NCI-H446 (cell line): ENCODE measurements at regions not wholly inside any gene's neighbourhood (a gene's known extent, or its start where the extent isn't known, plus 50 kb on each side); places are given as distances from the start of the nearest gene placed in this dataset.
"Not testable (repeated sequence)": the region's sequence is repeated elsewhere in the genome, so short reads cannot be mapped to it uniquely, and the experiment has no call there.

ENCODE experiments used
- DNase-seq, 2 experiments: peaks; one replicate each; lab custom pipeline; 2025; lab: John Stamatoyannopoulos, UW

- no peak for DNase-seq
Measured at GRCh38 chr4:138113819-138114400, 128.2 kb downstream of the SLC7A11 start.

GRCh38 chr4:138112890-138113289, 129.3 kb downstream of the SLC7A11 start:
- DNase-seq = not testable (repeated sequence)

GRCh38 chr4:138112389-138112788, 129.8 kb downstream of the SLC7A11 start:
- DNase-seq = no peak

GRCh38 chr4:138111462-138112000, 130.6 kb downstream of the SLC7A11 start:
- DNase-seq = no peak

- DNase-seq = no peak
Measured at GRCh38 chr4:138110815-138111214, 131.3 kb downstream of the SLC7A11 start.

- no peak for DNase-seq
Measured at GRCh38 chr4:138107023-138107422, 135.1 kb downstream of the SLC7A11 start.

- DNase-seq = no peak
Measured at GRCh38 chr4:138105331-138105730, 136.8 kb downstream of the SLC7A11 start.

GRCh38 chr4:138104284-138104680, 137.9 kb downstream of the SLC7A11 start:
- DNase-seq = no peak

- DNase-seq = no peak
Measured at GRCh38 chr4:138103597-138104283, 138.4 kb downstream of the SLC7A11 start.

GRCh38 chr4:138099385-138099784, 142.8 kb downstream of the SLC7A11 start:
- DNase-seq = no peak

- DNase-seq = peak in 1 of 2 experiments; percentile 14
Measured at GRCh38 chr4:138097912-138098600, 144.1 kb downstream of the SLC7A11 start.

GRCh38 chr4:138096384-138097062, 145.6 kb downstream of the SLC7A11 start:
- DNase-seq = no peak

GRCh38 chr4:138095378-138095777, 146.8 kb downstream of the SLC7A11 start:
- no peak for DNase-seq

GRCh38 chr4:138092060-138092459, 150.1 kb downstream of the SLC7A11 start:
- no peak for DNase-seq

- DNase-seq = no peak
Measured at GRCh38 chr4:138090918-138091676, 151.1 kb downstream of the SLC7A11 start.

GRCh38 chr4:138090150-138090917, 151.8 kb downstream of the SLC7A11 start:
- DNase-seq = peak; percentile 48 to 85

GRCh38 chr4:138088449-138089208, 153.5 kb downstream of the SLC7A11 start:
- DNase-seq = no peak

GRCh38 chr4:138087066-138087719, 155.0 kb downstream of the SLC7A11 start:
- no peak for DNase-seq

- DNase-seq = no peak
Measured at GRCh38 chr4:138086611-138087041, 155.5 kb downstream of the SLC7A11 start.
